ENCODE measurements at regions not wholly inside any gene's neighbourhood (a gene's known extent, or its start where the extent isn't known, plus 50 kb on each side); places are given as distances from the start of the nearest gene placed in this dataset.

DNA sequence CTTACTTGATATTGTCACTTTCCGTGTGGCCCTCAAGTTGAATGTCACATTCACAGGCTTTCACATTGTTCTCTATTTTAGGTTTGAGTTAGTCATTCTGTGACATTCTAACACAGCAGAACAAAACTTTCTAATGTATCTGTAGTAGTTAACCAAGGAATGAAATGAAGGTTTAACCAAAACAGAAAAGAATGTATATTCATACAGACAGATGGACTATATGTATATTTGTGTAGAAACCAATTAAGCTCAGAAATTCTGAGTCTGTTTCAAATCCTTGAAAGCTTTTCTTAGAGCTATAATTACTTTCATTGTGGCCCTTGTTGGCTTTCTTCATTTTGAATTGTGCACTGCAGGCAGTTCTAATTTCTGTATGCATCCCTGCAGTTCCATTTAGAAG lies 654.7 kb downstream of the LRRC70 start:
- no peak for TF ChIP-seq POLR2A (IDR thresholded peaks at IDR 0.05; ENCODE audit: low read length)
- TF ChIP-seq GATA1 (IDR thresholded peaks at IDR 0.05; ENCODE audit: low read depth, low read length) = no peak
